Neural progenitor cell (in vitro differentiated cells): ENCODE measurements at regions not wholly inside any gene's neighbourhood (a gene's known extent, or its start where the extent isn't known, plus 50 kb on each side); places are given as distances from the start of the nearest gene placed in this dataset.

Experiments used
- DNase-seq: peaks from one replicate; pipeline ENCODE4 v3.0.0-alpha.2; 2016; ENCODE audit warnings: low spot score
- H2AFZ ChIP-seq: fragments of 200-600 bp; sonication (generic); replicated peaks from 2 replicates; pipeline ENCODE4 v1.6.1; 2016; ENCODE audit warnings: antibody characterized with exemption
- H3F3A ChIP-seq: fragments of 200-600 bp; sonication (generic); 2 replicates; pipeline ENCODE4 v1.6.1; 2016; ENCODE audit warnings: antibody characterized with exemption, low read depth
- H3K27ac ChIP-seq: fragments of 200-600 bp; sonication (generic); 2 replicates; pipeline ENCODE4 v1.5.1; 2016; ENCODE audit warnings: mild to moderate bottlenecking
- H3K27me3 ChIP-seq: fragments of 200-600 bp; sonication (generic); 2 replicates; pipeline ENCODE4 v1.6.1; 2016; ENCODE audit warnings: mild to moderate bottlenecking, moderate library complexity
- H3K36me3 ChIP-seq: fragments of 200-600 bp; sonication (generic); 2 replicates; pipeline ENCODE4 v1.5.1; 2016
- H3K4me1 ChIP-seq: fragments of 200-600 bp; sonication (generic); 2 replicates; pipeline ENCODE4 v1.6.1; 2016; ENCODE audit warnings: mixed run types
- H3K4me2 ChIP-seq: fragments of 200-600 bp; sonication (generic); 2 replicates; pipeline ENCODE4 v1.6.1; 2016
- H3K4me3 ChIP-seq: fragments of 200-600 bp; sonication (generic); 2 replicates; pipeline ENCODE4 v1.5.1; 2016
- H3K79me2 ChIP-seq: fragments of 200-600 bp; sonication (generic); 2 replicates; pipeline ENCODE4 v1.6.1; 2016; ENCODE audit warnings: low read depth
- H3K9ac ChIP-seq: fragments of 200-600 bp; sonication (generic); 2 replicates; pipeline ENCODE4 v1.6.1; 2016
- H3K9me3 ChIP-seq: fragments of 200-600 bp; sonication (generic); 2 replicates; pipeline ENCODE4 v1.5.1; 2016; ENCODE audit warnings: low read depth
- H4K20me1 ChIP-seq: fragments of 200-600 bp; sonication (generic); 2 replicates; pipeline ENCODE4 v1.6.1; 2016; ENCODE audit warnings: low read depth
- H3K27ac Mint-ChIP-seq: 3 replicates; pipeline ENCODE4 v1.8.0; 2021; ENCODE audit warnings: mixed read lengths
- H3K27me3 Mint-ChIP-seq: 2 replicates; pipeline ENCODE4 v1.8.0; 2022; ENCODE audit warnings: low read depth, mild to moderate bottlenecking, inconsistent platforms, moderate library complexity, mixed read lengths; ENCODE audit not compliant: insufficient read depth
- H3K36me3 Mint-ChIP-seq: 3 replicates; pipeline ENCODE4 v1.8.0; 2021; ENCODE audit warnings: mixed read lengths
- H3K4me1 Mint-ChIP-seq: 3 replicates; pipeline ENCODE4 v1.8.0; 2021; ENCODE audit warnings: mixed read lengths
- H3K4me3 Mint-ChIP-seq: 3 replicates; pipeline ENCODE4 v1.8.0; 2021; ENCODE audit warnings: mild to moderate bottlenecking, moderate library complexity, mixed read lengths
- H3K9me3 Mint-ChIP-seq: 3 replicates; pipeline ENCODE4 v1.8.0; 2020; ENCODE audit warnings: mixed read lengths
- EZH2 ChIP-seq: fragments of 200-600 bp; sonication (generic); IDR thresholded peaks from 2 replicates; pipeline ENCODE4 v1.6.1; 2017; ENCODE audit warnings: antibody characterized with exemption, mild to moderate bottlenecking, moderate library complexity
- EZH2phosphoT487 ChIP-seq: fragments of 200-600 bp; sonication (generic); IDR thresholded peaks from 2 replicates; pipeline ENCODE4 v1.6.1; 2017; ENCODE audit warnings: antibody characterized with exemption
- TF ChIP-seq, protein P1 (sequence below): fragments of 200-600 bp; sonication (generic); IDR thresholded peaks from 2 replicates; pipeline ENCODE4 v1.5.1; 2017; ENCODE audit warnings: antibody characterized with exemption, mild to moderate bottlenecking

DNA sequence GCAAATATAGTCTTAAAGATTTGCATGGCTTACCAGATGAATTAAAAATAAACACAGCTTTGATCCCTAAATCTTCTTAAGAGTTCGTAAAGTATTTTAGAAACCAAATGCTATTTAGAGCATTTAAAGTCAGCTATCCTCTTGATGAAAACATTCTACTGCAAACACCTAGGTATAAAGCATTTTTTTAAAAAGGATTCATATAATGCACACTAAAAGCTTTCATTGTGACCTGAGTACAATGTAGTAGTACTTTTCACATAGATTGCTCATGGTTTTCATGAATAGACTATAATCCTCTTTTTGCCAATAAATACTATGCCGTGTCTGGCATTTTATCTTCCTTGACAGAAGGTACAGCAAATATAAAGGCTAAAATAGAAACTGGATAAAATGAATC, 805.1 kb upstream of the INTU start:
- Histone ChIP-seq H3K79me2 (no peaks in the 10 kb centered on the region), H2AFZ (no peak overlapping the region), H3F3A (no peaks in the 10 kb centered on the region), H3K27ac (no peak overlapping the region), H3K4me1 (no peaks in the 10 kb centered on the region), H3K4me3 (no peak overlapping the region), H3K9me3 (no peaks in the 10 kb centered on the region), H3K9ac (no peak overlapping the region), H4K20me1 (no peaks in the 10 kb centered on the region), H3K36me3 (no peaks in the 10 kb centered on the region), H3K27me3 (no peaks in the 10 kb centered on the region), H3K4me2 (no peak overlapping the region)
- Mint-ChIP-seq H3K9me3 (peaks cover 13% of the 10 kb centered on the region), H3K27ac (no peak overlapping the region), H3K4me3 (no peak overlapping the region), H3K27me3 (peaks cover 2% of the 10 kb centered on the region), H3K4me1 (no peaks in the 10 kb centered on the region), H3K36me3 (no peaks in the 10 kb centered on the region)
- no peak for TF ChIP-seq EZH2
- TF ChIP-seq, protein P1, sequence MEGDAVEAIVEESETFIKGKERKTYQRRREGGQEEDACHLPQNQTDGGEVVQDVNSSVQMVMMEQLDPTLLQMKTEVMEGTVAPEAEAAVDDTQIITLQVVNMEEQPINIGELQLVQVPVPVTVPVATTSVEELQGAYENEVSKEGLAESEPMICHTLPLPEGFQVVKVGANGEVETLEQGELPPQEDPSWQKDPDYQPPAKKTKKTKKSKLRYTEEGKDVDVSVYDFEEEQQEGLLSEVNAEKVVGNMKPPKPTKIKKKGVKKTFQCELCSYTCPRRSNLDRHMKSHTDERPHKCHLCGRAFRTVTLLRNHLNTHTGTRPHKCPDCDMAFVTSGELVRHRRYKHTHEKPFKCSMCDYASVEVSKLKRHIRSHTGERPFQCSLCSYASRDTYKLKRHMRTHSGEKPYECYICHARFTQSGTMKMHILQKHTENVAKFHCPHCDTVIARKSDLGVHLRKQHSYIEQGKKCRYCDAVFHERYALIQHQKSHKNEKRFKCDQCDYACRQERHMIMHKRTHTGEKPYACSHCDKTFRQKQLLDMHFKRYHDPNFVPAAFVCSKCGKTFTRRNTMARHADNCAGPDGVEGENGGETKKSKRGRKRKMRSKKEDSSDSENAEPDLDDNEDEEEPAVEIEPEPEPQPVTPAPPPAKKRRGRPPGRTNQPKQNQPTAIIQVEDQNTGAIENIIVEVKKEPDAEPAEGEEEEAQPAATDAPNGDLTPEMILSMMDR: no peak
- no peak for TF ChIP-seq EZH2phosphoT487
- no peak for DNase-seq

DNA sequence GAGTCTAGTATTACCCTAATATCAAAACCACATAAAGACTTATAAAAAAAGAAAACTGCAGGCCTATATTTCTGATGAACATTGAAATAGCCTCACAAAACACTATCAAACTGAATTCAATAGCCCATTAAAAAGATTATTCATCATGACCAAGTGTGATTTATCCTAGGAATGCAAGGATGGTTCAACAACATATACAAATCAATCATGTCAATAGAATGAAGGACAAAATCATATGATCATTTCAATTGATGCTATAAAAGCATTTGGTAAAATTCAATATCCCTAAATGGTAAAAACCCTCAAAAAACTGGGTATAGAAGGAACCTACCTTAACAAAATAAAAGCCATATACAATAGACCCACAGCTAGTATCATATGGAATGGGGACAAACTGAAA, 797.9 kb upstream of the INTU start:
- Histone ChIP-seq H3K9ac (no peak overlapping the region), H3K9me3 (no peaks in the 10 kb centered on the region), H3K79me2 (no peaks in the 10 kb centered on the region), H3F3A (no peaks in the 10 kb centered on the region), H3K4me1 (no peaks in the 10 kb centered on the region), H4K20me1 (no peaks in the 10 kb centered on the region), H2AFZ (no peak overlapping the region), H3K4me3 (no peak overlapping the region), H3K27me3 (no peaks in the 10 kb centered on the region), H3K36me3 (no peaks in the 10 kb centered on the region), H3K27ac (no peak overlapping the region), H3K4me2 (no peak overlapping the region)
- Mint-ChIP-seq H3K4me3 (no peak overlapping the region), H3K36me3 (no peaks in the 10 kb centered on the region), H3K4me1 (no peaks in the 10 kb centered on the region), H3K27me3 (no peaks in the 10 kb centered on the region), H3K27ac (no peak overlapping the region), H3K9me3 (peaks cover 25% of the 10 kb centered on the region)
- TF ChIP-seq EZH2phosphoT487 (no peak), EZH2 (no peak)
- TF ChIP-seq, protein P1: no peak
- no peak for DNase-seq

DNA sequence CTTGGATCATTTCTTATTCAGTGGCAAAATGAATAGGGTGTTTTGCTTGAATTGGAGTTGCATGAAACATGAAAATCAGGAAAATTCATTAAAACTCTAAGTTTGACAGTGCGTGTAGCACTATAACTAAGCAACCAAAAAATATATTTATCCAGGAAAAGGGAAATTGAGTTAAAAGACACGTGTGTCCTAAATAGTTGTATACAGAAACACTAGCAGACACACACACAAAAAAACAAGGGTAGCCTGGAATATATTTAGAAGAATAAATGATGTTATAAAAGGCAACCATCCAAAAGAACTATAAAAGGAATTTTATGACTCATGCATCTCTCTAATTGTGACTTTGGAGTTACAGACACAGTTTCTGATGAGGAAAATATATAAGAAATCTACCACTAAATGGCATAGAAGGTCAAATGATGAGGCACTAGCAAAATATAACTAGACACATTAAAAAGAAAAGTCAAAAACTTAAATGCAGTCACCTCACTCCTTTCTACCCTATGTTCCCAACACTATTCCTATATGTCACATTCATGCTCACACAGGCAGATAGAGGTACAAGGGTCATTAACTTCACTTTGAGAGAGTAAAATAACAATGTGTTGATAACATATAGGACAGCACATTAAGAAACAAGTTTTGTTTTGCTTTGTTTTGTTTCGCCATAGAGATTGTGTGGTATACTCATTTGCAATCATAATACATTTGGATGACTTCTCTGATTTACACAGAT, 793.6 kb upstream of the INTU start:
- H3K4me2 ChIP-seq: no peak overlapping the region
- no peaks in the 10 kb centered on the region for H3K9me3 ChIP-seq
- TF ChIP-seq EZH2 (no peak), EZH2phosphoT487 (no peak)
- TF ChIP-seq, protein P1: no peak
- no peaks in the 10 kb centered on the region for H3K79me2 ChIP-seq
- Mint-ChIP-seq H3K9me3 (peaks cover 6% of the 10 kb centered on the region), H3K4me3 (no peak overlapping the region), H3K4me1 (peaks cover 3% of the 10 kb centered on the region), H3K36me3 (no peaks in the 10 kb centered on the region), H3K27me3 (no peaks in the 10 kb centered on the region), H3K27ac (no peak overlapping the region)
- H3K4me1 ChIP-seq: no peaks in the 10 kb centered on the region
- no peak overlapping the region for H3K27ac ChIP-seq
- H3K9ac ChIP-seq: no peak overlapping the region
- DNase-seq: no peak
- no peaks in the 10 kb centered on the region for H3K27me3 ChIP-seq
- no peaks in the 10 kb centered on the region for H3F3A ChIP-seq
- no peak overlapping the region for H3K4me3 ChIP-seq
- no peaks in the 10 kb centered on the region for H4K20me1 ChIP-seq
- H3K36me3 ChIP-seq: no peaks in the 10 kb centered on the region
- H2AFZ ChIP-seq: no peak overlapping the region
